Fibroblast of villous mesenchyme (primary cell): ENCODE measurements at regions not wholly inside any gene's neighbourhood (a gene's known extent, or its start where the extent isn't known, plus 50 kb on each side); places are given as distances from the start of the nearest gene placed in this dataset.

ENCODE experiments used
- DNase-seq: peaks from one replicate; pipeline ENCODE4 v3.0.0-alpha.2; 2010; ENCODE audit warnings: low read depth
- H3K4me3 ChIP-seq: 2 replicates; pipeline ENCODE4 v1.5.1; 2011; ENCODE audit warnings: low read depth, mild to moderate bottlenecking, low read length
- CTCF ChIP-seq: IDR thresholded peaks from 2 replicates; pipeline ENCODE4 v1.5.1; 2012; ENCODE audit warnings: low read depth, mild to moderate bottlenecking, low read length; ENCODE audit not compliant: insufficient read depth

DNA sequence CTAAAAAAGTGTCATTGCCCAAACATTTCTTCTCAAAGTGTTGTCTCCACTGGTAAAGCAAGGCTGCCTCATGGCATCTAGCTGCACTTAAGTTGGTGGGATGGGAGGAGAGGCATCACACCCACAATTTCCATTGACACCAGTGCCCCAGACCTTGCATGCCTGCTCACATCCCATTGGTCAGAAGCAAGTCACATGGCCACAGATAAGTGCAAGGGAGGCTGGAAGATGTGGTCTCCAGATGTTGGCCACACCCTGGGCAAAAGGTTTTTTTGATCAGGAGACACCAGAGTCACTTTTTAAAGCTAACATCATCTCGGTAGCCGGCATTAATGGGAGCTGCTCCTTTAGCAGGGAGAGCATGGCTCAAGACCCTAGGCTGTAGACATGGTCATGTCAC, 157.1 kb upstream of the CST7 start:
- no peak for TF ChIP-seq CTCF
- no peak for DNase-seq
- no peak overlapping the region for H3K4me3 ChIP-seq

DNA sequence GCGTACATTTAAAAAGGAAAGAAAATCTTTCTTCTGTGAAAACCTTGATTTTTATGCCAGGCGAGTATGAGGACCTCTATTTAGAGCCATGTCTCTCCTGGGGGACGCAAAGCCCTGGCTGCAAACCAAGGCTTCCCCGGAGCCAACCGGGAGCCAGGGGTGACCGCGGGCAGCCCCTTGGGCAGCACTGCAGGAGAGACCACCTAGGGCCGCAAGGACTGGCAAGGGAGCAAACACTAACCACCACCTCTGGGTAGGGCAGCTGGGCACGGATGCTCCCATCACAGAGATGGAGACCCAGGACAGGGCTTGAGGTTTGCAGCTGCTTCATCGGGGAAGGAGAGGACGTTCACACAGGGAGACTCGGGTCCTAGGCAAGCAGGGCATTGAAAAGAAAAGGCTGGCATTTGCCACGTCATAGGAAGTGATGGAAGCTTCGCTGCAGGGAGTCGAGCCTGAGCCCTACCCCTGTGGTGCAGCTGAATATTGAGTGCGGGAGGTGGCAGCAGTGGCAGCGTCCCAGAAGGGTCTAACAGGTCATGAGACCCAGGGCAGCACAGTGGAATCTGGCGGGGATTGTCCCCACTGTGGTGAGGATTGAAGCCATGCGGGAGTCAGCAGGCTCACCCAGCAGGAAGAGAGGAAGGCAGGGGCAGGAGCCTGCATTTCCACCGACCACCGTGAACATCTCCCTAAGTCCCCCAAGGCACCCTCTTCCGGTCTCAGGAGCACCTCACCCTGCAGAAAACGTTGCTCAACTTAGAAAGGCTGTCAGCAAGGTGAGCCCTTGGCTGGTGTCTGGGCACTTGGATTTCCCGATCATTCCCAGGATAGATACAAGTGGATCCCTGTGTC, 156.2 kb upstream of the CST7 start:
- DNase-seq, result no peak
- H3K4me3 ChIP-seq, result no peak overlapping the region
- TF ChIP-seq CTCF, result no peak

DNA sequence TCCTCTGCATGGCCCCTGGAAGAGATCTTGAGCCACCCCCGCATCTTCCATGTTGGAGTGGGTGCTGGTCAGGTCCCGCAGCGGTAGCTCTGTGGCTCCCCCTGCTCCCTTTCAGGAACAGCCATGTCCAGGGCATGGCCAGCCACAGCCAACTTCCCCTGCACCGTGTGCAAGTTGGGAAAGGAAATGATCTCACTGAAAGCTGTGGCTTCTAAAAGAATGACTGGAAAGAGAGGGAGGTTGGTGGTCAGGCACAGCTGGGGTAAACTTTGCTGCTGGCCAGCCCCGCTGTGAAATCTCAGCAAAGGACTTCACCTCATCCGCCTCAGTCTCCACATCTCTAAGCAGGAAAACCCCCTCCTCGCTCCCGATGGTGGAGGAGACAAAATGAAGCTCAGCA, 153.6 kb upstream of the CST7 start:
- H3K4me3 ChIP-seq, result no peak overlapping the region
- DNase-seq, result no peak
- no peak for TF ChIP-seq CTCF

GRCh38 chr20:24796236-24796635, 152.8 kb upstream of the CST7 start:
- no peak overlapping the region for H3K4me3 ChIP-seq
- TF ChIP-seq CTCF, result no peak
- no peak for DNase-seq

GRCh38 chr20:24797113-24797512, 152.0 kb upstream of the CST7 start:
- H3K4me3 ChIP-seq, result no peak overlapping the region

DNA sequence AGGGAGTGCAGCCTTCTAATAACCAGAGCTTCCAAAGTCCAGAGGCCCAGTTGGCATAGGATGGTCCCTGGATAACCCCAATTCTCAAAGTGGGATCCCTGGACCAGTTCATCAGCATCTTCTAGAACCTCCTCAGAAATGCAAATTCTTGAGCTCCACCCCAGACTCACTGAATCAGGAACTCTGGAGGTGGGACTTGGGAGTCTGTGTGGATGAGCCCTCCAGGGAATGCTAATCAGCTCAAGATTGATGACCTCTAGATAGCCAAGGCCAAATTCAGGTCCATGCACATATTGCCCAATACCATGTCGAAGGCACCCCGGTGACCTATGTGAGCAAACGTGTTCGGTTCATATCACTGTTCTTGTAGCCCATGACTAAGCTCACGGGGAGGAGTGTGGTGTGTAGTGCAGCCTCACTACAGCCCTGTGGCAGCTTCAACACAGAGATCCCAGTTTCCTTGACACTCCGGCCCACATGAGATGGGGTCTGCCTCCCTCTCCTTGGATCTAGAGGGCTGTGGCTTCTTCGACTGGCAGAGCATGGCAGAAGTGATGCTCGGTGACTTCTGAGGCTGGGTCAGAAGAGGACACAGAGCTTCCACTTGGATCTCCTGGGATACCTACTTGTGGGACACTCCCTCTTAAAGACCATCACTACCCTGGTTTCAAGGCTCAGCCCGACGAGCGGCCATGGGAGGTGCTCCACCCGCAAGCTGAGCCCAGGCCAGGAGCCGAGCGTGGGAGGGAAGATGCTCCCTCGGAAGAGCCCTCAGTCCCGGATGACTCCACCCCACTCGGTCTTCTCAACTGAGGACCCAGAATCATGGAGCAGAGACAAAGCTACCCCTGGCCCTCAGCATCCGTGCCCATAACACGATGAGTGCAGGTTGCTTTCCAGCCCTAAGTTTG, 151.1 kb upstream of the CST7 start:
- no peak overlapping the region for H3K4me3 ChIP-seq
- no peak for DNase-seq
- no peak for TF ChIP-seq CTCF

More at GRCh38 chr20:24797113-24797512, 152.0 kb upstream of the CST7 start:
- TF ChIP-seq CTCF, result no peak
- DNase-seq, result no peak
